ENCODE measurements at regions not wholly inside any gene's neighbourhood (a gene's known extent, or its start where the extent isn't known, plus 50 kb on each side); places are given as distances from the start of the nearest gene placed in this dataset.
"Not testable (repeated sequence)": the region's sequence is repeated elsewhere in the genome, so short reads cannot be mapped to it uniquely, and the experiment has no call there.

DNA sequence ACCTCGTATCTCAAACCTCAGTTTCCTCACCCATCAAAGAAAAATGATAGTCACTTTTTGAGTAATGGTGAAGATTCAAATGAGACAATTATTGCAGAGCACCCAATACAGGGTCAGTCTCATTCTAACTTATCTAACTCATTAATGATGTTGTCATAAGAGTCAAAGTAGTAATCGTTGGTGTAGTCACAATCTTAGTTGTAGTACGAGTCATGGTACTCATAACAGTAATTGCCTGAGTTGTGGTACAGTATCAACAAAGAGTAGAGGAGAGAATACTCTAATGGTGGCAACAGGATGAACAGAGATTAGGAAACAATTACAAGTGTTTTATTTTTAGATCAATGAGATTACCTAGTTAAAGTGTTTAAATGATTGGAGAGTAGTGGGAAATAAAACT lies 93.6 kb upstream of the TMTC2 start:
- TF ChIP-seq, protein P1, sequence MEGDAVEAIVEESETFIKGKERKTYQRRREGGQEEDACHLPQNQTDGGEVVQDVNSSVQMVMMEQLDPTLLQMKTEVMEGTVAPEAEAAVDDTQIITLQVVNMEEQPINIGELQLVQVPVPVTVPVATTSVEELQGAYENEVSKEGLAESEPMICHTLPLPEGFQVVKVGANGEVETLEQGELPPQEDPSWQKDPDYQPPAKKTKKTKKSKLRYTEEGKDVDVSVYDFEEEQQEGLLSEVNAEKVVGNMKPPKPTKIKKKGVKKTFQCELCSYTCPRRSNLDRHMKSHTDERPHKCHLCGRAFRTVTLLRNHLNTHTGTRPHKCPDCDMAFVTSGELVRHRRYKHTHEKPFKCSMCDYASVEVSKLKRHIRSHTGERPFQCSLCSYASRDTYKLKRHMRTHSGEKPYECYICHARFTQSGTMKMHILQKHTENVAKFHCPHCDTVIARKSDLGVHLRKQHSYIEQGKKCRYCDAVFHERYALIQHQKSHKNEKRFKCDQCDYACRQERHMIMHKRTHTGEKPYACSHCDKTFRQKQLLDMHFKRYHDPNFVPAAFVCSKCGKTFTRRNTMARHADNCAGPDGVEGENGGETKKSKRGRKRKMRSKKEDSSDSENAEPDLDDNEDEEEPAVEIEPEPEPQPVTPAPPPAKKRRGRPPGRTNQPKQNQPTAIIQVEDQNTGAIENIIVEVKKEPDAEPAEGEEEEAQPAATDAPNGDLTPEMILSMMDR (IDR thresholded peaks at IDR 0.05; ENCODE audit: low read depth, low read length): no peak

DNA sequence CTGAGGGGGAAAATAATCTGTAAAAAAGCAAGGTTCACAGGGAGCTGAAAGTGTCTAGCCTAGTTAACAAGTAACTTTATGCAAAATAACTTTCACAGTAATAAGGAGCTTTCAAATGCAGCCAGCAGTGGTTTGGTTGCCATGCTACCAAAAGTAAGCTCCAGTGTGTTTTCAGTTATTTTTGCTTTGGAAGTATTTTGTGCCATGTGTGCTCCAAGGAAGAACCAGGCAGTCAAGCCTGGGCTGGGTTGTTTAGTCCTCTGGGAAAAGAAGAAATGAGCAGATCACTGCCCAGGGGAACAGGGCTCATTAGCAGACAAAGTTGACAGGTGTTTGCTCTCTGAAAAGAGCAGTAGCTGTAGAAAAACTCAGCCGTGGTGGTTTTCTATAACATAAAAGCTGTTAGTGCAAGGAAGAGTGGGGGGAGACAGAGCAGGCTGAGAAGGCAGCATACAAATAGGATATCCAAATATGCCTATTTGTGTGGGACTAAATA lies 92.8 kb upstream of the TMTC2 start:
- no peak for DNase-seq
- Histone ChIP-seq H3K27me3 (no peaks in the 10 kb centered on the region), H3K4me3 (ENCODE audit: low read depth, low read length) (no peak overlapping the region)

More for the DNA sequence above, 93.6 kb upstream of the TMTC2 start:
- Histone ChIP-seq H3K4me1 (no peaks in the 10 kb centered on the region), H3K27me3 (no peaks in the 10 kb centered on the region), H3K9me3 (no peaks in the 10 kb centered on the region), H3K4me3 (ENCODE audit: low read depth, low read length) (no peak overlapping the region), H3K36me3 (no peaks in the 10 kb centered on the region)
- no peak for DNase-seq

DNA sequence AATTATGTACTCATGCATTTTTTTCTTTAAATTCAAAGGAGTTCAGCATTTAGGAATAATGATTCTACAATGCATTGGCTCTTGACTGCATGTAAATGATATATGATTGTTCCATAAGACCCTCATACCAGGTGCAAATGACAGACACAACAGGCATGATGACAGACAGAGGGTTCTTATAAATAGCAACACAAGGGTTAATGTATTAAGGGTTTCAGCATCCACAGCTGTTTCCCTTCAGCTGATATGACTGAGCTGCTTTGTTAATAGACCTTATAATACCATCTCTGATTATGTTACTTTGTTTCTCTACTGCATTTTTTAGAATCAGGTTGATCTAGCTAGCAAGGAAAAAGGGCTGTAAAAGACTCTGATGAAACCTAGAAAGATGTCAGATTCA lies 90.8 kb upstream of the TMTC2 start:
- Histone ChIP-seq H3K9me3 (no peaks in the 10 kb centered on the region), H3K4me3 (ENCODE audit: low read depth, low read length) (no peak overlapping the region), H3K36me3 (no peaks in the 10 kb centered on the region), H3K27me3 (no peaks in the 10 kb centered on the region), H3K4me1 (no peaks in the 10 kb centered on the region)
- no peak for DNase-seq
- TF ChIP-seq, protein P1 (IDR thresholded peaks at IDR 0.05; ENCODE audit: low read depth, low read length): no peak

More for the DNA sequence above, 92.8 kb upstream of the TMTC2 start:
- H3K36me3 ChIP-seq: no peaks in the 10 kb centered on the region
- H3K9me3 ChIP-seq: no peaks in the 10 kb centered on the region
- TF ChIP-seq, protein P1 (IDR thresholded peaks at IDR 0.05; ENCODE audit: low read depth, low read length): no peak
- no peaks in the 10 kb centered on the region for H3K4me1 ChIP-seq

DNA sequence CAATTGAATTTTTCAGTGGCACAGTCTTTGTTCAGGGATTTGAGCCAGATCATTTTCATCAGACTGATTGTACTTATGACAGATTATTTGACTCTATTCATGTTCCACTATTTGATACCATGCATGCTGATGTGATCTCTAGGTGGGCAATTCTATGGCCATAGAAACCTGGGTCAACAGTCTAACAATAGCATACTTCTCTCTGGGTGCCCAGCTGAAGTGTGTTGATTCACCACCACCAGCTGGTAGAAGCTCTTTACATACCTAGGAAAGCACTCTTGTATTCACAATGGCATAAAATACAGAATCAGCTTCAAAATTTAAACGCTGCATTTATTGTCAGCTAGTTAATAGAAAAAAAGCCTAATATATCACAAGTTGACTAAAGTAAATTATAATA lies 90.2 kb upstream of the TMTC2 start:
- no peaks in the 10 kb centered on the region for H3K27me3 ChIP-seq
- TF ChIP-seq, protein P1 (IDR thresholded peaks at IDR 0.05; ENCODE audit: low read depth, low read length): no peak
- DNase-seq: no peak
- H3K9me3 ChIP-seq: no peaks in the 10 kb centered on the region
- H3K4me3 ChIP-seq (ENCODE audit: low read depth, low read length): no peak overlapping the region
- H3K4me1 ChIP-seq: no peaks in the 10 kb centered on the region
- no peaks in the 10 kb centered on the region for H3K36me3 ChIP-seq

DNA sequence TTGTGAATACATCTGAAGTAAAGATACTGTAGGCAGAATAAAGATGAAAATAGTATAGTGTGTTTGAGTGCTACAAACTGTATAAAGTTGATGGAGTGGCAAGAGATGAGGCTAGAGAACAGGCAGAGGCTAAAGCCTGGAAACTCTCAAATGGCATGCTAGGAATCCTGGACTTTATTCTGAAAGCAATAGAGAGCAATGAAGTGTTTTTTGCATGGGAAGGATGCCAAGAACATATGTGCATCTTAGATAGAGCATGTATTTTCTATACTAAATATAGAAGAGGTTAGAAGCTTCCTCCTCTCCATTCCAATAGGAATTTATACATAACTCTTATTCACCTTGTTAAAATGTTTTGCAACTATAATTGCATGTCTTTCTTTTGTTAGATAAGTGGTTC lies 86.3 kb upstream of the TMTC2 start:
- Histone ChIP-seq H3K9me3 (no peaks in the 10 kb centered on the region), H3K4me3 (ENCODE audit: low read depth, low read length) (no peak overlapping the region), H3K27me3 (no peaks in the 10 kb centered on the region), H3K36me3 (no peaks in the 10 kb centered on the region), H3K4me1 (no peaks in the 10 kb centered on the region)
- DNase-seq: no peak
- TF ChIP-seq, protein P1 (IDR thresholded peaks at IDR 0.05; ENCODE audit: low read depth, low read length): no peak

DNA sequence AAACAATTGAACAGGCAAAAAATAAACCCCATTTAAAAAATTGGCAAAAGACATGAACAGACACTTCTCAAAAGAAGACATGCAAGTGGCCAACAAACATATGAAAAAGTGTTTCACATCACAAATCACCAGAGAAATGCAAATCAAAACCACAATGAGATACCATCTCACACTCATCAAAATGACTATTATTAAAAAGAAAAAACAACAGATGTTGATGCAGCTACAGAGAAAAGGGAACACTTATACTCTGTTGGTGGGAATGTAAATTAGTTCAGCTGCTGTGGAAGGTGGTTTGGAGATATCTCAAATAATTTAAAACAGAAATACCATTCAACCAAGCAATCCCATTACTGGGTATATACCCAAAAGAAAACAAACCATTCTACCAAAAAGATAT lies 83.1 kb upstream of the TMTC2 start:
- not testable (repeated sequence) for H3K9me3 ChIP-seq; H3K36me3 ChIP-seq; H3K4me3 ChIP-seq (ENCODE audit: low read depth, low read length); H3K4me1 ChIP-seq; H3K27me3 ChIP-seq; DNase-seq

DNA sequence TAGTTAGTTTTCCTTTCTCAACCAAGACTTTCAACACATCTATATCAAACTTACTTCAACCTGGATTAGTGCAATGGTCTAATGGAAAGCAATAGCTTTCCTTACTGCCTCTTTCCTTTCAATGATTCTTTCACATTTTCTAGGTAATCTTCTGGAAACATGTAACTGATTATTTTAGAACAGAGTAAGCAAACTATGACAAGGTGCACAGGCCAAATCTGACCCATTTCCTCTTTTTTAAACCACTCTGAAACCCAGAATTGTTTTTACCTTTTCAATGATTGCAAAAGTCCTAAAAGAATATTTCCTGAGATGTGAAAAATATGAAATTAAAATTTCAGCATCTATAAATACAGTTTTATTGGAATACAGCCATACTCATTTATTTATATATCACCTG lies 81.6 kb upstream of the TMTC2 start:
- DNase-seq: no peak
- TF ChIP-seq, protein P1 (IDR thresholded peaks at IDR 0.05; ENCODE audit: low read depth, low read length): no peak
- no peak overlapping the region for H3K4me3 ChIP-seq (ENCODE audit: low read depth, low read length)
- no peaks in the 10 kb centered on the region for H3K9me3 ChIP-seq
- no peaks in the 10 kb centered on the region for H3K36me3 ChIP-seq
- no peaks in the 10 kb centered on the region for H3K4me1 ChIP-seq
- H3K27me3 ChIP-seq: peaks cover 4% of the 10 kb centered on the region; the same call in 1 of the 2 replicates

All from BE2C (cell line).